Activated T-cell treated with anti-CD3 and anti-CD28 coated beads for 4 hours (primary cell): ENCODE measurements at regions not wholly inside any gene's neighbourhood (a gene's known extent, or its start where the extent isn't known, plus 50 kb on each side); places are given as distances from the start of the nearest gene placed in this dataset.

Experiments used
- DNase-seq: peaks from one replicate; pipeline ENCODE4 v3.0.0-alpha.2; 2020

DNA sequence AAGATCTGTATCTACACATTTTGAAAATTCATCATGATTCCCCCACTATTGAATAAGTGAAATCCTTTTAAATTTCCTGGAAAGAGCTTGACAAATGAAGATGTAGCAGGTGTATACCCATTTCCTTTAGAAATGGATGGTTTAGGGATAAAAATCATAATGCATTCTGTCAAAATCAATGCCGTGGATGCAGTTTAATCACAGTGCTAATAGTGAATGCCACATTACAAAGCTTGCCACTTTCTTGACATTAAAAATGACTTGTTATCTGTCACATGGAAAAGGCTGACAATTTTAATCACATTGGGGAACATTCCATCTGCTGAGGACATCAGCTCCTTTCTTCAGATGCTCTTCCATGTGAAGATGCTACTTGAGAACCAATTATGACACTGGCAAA, 229.6 kb downstream of the GPAM start:
- DNase-seq, result no peak

DNA sequence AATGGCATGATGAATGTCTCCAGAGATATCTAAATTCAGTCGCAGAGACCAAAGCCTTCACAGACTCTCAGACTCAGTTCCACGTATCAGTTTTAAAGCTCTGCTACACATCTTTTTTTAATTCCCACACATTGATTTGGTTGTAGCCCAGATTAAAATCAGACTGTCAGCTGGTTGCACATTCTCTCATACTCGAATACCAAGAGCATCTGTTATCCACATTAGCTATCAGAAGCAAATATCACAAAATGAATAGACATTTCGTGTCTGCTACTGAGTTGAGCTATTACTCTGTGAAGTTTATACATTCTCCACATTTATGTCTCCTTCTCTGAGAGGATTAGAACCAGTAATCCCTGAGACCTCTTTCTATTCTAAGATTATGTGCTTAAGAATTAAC, 229.2 kb downstream of the GPAM start:
- DNase-seq, result no peak

DNA sequence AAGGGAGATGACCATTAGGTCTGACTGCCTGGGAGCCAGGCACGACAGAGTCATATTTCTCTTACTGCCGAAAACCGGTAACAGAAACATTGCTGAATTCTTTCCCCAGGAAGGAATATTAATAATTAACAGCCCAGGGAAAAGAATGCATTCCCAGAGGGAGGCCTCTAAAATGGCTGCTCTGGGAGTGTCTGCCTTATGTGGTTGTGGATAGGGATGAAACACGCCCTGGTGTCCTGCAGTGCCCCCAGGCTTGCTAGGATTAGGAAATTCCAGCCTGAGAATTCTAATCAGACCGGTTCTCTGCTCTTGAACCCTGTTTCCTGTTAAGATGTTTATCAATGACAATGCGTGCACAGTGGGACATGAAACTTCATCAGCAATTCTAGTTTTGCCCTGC, 226.7 kb downstream of the GPAM start:
- no peak for DNase-seq

DNA sequence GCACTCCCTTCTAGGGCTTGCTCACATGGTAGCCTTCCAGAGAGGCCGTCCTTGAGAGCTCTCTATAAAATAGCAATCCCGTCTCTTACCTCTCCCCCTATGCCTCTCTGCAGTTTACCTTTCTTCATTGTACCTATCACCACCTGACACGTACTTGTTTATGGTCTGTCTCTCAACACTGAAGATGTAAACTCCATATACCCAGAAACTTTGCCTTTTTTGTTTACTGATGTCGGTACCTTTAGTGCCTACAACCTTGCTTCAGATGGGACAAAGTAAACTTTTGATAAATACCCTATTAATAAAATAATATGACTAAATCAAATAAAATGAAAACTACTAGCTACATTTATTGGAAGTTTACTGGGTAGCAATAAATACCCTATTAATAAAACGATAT, 220.6 kb downstream of the GPAM start:
- DNase-seq, result no peak

DNA sequence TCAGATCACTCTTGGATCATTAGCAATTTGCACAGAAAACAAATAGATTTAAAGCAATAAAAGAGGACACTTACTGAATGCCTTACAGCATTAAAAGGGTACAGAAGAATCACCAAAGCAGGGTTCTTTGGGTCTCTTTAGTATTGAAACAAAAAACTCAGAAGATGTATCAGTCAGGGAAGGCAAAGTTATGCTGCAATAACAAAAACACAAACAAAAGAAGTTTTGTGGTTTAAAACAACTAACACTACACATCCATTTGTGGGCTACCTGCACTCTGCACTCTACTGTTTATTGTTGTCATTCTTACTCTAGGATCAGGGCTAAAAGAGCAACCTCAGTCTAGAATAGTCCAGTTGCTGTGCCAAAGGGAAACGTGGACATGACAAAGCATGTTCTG, 216.4 kb downstream of the GPAM start:
- no peak for DNase-seq

DNA sequence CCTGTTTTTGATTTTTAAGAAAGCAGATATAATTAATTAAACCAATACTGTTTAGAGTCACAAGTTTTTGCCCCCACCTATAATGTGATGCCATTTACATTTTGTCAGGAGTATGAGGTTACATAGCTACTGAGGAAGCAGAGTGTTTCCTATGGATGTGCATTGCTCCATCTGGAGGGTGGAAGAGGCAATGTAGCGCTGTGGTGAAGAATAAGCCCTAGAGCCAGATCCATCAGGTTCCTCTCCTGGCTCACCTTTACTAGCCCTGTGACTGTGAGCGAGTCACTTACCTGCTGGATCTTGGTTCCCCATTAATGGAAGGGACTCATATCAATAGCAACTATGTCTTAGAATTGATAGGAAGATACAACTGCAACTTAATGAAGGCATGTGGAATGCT, 216.0 kb downstream of the GPAM start:
- DNase-seq, result no peak

DNA sequence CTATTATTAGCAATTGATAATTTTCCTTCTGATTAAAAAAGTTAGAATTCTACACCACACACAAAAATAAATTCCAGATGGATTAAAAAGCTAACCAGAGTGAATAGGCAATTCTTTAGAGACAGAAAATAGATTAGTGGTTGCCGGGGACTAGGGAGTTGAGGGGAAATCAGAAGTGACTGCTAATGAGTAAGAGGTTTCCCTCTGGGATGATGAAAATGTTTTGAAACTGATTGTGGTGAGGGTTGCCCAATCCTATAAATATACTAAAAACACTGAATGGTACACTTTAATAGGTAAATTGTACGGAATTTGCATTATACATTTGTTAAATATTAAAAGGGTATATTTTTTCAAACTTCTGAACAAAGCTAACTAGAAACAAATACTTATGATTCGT, 214.9 kb downstream of the GPAM start:
- no peak for DNase-seq

DNA sequence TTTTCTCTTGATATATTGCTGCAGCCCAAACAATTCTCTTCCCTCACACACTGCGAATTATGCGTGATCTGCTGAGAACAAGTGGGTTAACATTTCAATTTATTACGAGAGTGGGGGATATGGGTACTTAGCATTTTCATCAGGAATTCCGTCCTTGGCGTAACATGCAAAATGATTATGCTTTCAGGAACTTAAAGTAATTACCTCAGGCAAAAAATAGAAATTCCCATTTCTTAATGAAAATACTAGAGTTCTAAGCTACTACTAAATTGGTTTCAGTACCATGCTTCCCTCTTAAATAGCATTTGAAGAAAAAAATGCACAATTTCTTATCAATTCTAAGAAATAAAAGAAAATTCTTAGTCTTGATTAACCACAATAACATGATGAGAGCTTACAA, 213.5 kb downstream of the GPAM start:
- no peak for DNase-seq

DNA sequence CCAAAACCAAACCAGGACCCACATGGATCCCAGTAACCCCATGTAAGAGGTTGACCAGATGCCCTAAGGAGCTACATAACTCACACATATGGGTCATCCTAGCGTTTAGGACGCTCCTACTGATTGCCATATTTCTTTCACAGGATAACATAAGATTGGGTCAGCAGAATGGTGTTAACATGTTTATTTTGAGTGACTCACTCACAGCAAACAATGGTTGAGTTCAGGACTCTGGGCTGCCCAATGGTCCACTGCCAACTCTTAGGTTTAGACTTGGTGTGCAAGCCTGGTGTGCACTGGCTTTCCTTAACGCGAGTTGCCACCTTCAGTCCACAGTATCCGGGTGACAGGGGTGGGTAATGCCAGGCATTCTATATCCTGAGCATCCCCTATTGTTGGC, 211.5 kb downstream of the GPAM start:
- no peak for DNase-seq

DNA sequence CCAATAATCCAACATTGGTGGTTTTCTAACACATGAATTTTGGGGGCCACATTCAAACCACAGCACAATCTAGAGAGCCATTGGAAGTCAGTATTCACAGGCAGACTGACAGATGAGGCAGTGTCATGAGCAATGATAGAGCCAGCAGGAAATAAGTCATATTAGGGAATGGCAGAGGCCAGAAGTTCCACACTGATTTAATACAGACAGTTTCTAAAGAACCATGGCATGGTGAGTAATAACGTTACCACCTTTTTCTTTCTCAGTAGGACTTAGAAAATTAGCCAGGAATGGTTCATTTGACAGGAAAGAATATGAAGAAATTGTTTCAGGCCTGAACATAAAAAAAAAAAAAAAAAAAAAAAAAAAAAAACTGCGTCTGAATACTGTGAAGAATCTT, 210.3 kb downstream of the GPAM start:
- DNase-seq, result no peak

DNA sequence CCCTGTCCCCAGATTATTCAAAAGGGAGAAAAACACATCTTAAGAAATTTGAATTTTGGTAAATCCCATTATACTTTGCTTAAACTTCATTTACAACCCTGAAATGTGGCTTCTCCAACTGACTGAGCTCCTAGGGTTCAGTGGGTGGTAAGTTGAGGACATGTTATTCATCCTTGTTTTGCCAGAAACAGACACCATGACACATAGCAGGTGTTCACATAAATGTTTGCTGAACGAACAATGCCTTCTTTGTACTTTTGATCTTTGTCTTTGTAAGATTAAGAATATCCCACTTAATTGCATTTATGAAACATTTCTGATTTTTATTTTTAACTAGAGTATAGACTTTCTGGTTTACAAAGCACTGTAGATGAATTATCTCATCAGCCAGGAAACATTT, 209.7 kb downstream of the GPAM start:
- DNase-seq, result no peak

DNA sequence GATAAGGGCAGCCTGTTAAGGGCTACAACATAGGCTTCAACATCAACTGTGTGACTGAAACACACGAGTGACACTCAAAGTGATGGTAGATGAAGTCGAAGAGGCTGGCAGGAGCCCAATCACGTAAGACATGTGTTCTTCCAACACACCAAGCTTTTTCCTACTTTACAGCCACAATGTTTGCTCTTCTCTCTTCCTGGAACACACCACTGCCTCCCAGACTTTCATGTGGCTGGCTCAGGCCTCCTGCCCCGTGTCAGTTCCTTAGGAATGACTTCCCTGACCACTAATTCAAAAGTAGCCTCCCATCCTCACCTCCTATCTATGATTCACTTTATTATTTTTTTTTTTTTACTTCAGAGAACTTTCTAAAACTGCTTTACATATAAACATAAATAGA, 209.2 kb downstream of the GPAM start:
- DNase-seq, result no peak

DNA sequence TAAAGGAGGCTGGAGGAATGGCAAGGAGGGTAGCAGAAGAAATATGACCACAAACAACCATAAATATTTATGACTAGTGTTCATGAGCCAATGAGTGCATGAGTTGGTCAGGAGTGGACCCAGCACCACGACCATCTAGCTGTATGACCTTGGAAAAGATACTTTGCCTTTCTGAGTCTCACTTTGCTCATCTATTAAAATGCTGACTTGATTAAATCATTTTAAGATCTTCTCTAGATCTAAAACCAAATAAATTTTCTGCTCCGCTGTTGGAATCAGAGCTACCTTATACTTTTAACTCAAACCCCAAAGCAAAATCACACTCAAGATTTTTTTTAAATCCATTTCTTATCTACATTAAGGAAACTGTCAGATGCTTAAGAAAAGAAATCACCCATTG, 207.0 kb downstream of the GPAM start:
- DNase-seq, result no peak

DNA sequence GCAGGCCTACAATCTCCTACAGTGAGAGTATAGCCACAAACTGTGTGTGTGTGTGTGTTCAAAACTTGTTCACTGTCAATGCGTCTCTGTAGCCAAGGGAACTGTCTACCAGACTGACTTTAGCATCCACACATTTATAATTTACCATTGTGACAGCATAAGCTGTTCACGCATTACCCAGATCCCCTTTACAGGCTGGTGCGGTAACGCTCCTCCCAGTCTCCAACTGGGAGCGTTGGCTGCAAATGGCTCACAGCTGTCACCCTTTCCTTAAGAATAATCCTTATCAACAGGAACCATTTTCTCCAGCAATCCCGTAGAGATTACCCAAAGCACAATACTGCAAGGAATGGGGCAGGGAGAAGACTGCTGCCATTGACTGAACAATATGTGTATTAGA, 199.5 kb downstream of the GPAM start:
- DNase-seq, result no peak

DNA sequence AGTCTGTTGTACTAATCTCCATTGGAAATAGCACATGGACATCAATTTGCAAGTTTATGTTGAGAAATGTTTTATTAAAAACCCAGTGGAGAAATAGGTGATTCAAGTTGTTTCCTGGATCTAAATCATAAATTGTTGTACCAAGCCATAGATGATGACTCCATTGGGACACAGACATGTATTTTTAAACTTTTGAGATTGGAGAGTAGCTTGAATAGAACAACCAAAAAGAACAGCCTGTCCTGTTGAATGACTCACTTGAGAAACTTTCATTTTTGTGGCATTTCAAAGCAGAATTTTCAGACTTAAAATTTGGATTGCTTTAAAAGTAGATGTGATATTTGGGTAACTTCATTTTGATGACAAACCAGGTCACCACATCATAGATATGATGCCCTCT, 197.5 kb downstream of the GPAM start:
- no peak for DNase-seq

DNA sequence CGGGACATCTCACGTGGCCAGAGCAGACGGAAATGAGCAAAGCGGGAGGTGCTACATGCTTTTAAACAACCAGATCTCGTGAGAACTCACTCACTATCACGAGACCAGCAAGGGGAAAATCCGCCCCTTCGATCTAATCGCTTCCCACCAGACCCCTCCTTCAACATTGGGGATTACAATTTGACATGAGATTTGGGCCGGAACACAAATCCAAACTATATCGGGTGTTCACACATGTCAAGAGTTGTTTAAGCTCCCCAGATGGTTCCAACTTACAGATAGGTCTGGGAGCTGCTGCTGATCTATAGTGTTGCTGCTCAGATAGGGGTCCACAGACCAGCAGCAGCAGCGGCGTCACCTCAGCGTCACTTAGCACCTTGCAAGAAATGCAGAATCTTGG, 194.9 kb downstream of the GPAM start:
- DNase-seq, result no peak

DNA sequence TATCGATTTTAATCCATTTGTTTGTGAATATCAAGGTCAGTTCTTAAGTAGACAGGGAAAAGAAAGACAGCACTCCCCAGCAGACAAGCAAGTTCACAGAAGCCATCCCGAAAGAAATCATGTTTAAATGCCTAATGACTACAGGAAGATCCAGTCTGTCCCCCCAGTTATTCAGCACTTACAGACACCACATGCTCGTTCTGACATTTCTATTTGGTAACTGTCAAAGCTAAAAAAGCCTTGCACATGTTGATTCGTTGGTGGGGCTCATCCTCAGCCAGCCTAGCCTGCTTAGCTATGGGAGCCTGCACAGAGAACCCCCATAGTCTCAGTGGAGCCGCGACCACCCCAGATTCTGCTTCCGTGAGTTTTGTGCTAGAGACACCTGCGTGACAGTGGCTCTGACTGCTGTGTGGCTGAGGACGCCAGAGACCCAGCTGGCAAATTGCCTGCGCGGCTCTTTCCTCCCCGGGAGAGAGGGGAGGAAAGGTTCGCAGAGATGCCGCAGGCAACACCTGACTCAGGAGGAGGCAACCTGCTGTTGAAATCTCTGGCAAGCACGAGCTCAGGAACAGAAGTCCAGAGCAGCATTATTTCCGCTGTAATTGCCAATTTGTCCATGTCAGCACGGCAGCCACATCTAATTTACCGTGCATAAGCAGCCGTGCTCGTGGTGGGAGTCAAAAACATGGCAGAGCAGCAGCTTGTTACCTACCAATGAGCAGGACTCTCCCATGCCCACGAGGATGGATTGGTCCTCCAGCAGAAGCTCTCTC, 194.2 kb downstream of the GPAM start:
- no peak for DNase-seq

DNA sequence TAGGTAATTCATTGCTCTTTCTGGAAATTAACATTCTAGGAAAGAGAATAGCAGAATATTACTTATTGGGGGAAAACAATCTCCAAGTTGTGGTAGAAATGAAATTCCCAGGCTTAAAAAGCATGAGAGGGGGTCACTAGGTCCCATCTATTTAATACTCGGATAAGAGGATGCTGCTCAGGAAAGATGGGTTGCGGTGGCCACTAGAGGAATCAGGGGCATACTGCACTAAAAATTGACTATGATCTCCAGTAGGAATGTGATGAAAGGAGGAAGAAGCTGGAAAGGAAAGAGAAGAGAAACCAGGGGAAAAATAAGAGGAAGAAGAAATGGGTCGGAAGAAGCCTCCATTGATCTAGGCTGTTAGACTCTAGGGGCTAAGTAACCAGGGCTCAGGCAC, 192.8 kb downstream of the GPAM start:
- DNase-seq, result no peak

DNA sequence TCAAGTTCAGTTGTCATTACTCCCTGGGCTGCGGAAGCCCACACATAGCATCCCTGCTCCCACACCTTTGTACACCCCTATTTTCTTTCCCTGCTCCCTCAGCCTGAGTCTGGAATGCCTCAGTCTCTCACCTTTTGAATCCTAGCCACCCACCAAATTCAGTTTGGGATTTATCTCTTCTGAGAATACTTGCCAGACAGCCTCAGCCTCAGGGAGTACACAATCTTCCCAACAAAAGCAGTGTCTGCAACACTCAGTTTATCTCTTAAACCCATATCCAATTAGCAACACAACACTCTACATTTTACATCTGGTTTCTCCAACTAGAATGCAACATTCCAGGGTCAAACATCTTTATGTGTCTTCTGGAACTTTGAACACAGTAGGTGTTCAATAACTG, 190.2 kb downstream of the GPAM start:
- DNase-seq, result no peak

DNA sequence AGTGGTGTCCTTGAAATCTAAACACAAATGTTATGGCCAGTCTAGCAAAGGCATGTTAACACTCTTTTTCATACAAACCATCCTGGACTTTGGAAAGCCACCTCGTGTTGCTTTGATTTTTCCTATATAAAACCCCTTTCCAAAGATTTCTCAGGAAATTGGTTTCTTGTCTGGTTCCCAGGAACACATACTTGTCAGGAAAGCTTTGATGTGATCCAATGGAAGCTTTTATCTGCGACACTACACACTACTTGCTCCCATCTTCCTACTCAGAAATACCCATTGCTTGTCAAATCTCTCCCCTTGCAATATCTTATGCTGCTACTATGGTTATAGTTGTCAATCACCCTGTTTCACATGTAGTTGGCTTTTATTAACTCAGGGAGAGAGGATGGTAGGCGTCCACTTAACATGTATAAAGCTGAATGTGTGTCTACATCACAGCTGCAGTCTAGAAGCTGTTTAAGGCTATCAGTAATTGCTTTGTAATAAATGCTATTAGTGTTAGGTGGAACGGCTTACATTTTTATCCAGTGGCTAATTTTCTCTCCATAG, 189.6 kb downstream of the GPAM start:
- DNase-seq, result no peak

DNA sequence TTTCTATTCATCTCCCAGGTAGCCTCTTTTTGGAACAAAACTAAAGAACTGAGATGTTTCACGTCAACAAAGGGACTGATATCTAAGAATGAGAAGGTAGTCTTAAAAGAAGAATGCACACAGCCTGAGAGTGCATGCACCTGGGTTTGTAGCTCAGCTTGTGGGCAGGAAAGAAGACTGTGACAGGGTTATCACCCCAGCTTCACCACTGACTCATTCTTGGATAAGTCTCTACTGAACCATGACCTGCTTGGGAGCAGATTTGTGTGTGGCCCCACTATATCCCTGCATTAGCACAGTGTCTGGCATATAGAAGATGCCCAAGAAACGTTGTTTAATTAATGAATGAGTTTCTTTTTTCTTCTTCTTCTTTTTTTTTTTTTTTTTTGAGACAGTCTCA, 187.5 kb downstream of the GPAM start:
- DNase-seq, result no peak

DNA sequence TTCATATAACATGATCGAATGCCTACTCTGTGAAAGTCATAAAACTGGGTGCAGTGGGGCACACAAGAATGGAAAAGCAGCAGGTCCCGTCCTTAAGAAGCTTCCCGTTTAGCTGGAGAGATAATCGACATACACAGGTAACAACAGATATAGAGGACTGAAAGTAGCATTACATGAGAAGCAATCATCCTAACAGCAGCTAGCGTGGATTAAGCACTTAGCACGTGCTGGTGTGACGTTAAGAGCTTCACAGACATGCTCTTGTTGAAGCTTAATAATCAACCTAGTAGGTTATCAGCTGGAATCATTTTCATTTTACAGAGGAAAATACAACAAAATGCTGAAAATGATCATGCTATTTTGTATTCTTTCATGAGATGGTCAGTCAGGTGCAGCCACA, 184.8 kb downstream of the GPAM start:
- no peak for DNase-seq

DNA sequence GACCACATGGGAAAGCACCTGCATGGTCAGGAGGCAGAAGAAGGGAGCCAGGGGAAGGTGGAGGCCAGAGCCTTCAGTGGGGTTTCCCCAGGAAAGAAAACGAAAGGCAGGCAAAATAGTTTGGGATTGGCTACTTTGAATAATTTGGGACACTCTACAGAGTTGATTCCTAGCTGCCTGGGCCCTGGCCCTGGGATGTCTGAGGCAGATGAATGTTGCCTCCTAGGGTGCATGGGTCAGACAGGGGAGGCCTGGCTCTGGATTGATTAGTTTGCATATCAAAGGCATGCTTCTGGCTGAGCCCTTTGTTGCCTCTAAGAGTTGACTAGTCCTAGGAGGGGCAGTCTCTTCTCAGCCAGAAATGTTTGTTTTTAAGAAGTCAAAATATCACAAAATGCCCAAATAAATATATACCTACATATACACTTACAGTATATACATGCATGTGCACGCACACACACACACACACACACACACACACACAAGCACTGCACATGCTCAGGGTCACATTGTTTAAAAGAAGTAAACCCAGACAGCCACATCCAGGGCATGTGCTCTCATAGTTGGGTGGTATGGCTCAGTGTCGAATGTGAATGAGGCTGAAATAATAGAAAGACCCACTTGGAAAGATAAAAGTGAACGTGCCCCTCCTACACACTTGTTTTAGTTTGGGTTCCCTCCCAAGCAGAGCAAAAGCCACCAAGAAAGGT, 184.2 kb downstream of the GPAM start:
- no peak for DNase-seq

DNA sequence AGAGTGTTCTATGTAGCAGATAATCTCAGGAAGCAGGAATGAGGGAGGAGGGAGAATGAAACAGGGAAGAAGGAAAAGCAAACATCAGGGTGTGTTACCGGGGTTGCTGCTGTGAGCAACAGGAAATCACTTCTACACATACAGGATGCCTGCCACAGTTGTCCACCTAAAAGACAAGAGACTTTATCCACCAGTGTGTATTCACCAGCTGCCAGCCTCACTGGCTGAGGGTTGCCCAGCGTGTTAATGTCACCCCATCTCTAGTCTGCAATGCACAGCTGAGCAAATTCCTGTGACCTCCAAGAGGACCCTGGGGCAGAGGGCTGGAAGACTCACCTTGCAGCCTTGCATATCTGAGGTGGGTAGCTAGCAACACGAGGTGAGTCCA, 183.7 kb downstream of the GPAM start:
- DNase-seq, result no peak

DNA sequence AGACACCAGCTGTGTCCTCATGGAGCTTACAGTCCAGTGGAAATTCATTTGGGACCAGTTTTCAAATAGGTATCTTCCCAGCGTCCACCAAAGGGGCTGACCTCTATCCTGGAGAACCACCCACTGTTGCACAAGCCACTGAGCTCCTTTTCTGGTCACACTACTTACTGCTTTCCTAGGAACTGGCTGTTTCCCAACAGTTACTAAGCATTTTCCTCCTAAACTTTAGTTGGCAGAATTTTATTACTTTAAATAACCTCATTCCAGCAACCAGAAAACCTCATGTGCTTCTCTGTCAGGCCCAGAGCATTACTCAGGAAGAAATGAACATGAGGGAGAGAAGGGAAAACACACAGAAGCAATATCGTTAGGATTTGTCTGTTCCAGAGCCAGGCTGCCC, 183.1 kb downstream of the GPAM start:
- DNase-seq, result no peak
